ENCODE measurements at regions not wholly inside any gene's neighbourhood (a gene's known extent, or its start where the extent isn't known, plus 50 kb on each side); places are given as distances from the start of the nearest gene placed in this dataset.

DNA sequence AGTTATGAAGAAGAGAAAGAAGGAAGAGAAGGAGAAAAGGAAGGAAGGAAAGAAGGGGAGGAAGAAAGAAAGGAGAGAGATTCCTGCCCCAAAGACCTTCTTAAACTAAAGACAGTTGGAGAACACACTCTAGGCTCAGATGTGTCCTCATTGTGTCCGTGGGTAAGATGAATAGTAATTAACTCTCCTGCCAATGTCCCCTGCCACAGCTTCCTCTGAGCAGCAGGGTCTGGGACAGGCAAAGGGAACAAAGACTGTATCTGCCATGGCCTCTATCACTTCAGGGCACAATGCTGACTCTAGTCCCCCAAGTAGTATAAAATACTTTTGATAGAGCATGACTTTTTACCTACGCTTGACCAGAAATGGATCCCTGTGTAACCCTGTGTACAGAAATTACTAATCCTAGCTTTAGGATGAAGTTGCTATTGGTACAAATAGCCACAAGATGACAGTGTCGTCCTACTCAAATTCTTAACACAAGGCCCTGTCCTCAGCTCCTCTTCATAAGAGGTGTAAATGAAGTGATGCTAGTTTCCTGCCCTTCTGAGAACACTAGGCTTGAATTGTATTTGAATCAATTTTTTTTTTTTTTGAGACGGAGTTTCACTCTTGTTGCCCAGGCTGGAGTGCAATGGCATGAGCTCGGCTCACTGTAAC, 186.2 kb upstream of the GPR12 start:
- Histone ChIP-seq H3K79me2 (ENCODE audit: control insufficient read depth, insufficient read depth, low read length) (no peaks in the 10 kb centered on the region), H3K9ac (ENCODE audit: insufficient read depth in 1 of 2, low read depth in 2 of 2, low read length in 2 of 2) (no peak overlapping the region), H3K9me3 (replicated peaks; ENCODE audit: control insufficient read depth, insufficient read depth, low read depth, low read length) (no peaks in the 10 kb centered on the region), H4K20me1 (replicated peaks; ENCODE audit: control insufficient read depth, insufficient read depth, low read length) (no peaks in the 10 kb centered on the region), H2AFZ (ENCODE audit: low read depth, low read length) (0 out of 2 replicates have a peak overlapping the region, but pooled peaks have one; percentile 14), H3K27ac (ENCODE audit: extremely low read depth, low read depth, low read length) (no peak overlapping the region), H3K4me1 (replicated peaks in 1 of 2; ENCODE audit: control insufficient read depth in 2 of 2, insufficient read depth in 2 of 2, low read length in 2 of 2) (peaks cover under 1 to 13% of the 10 kb centered on the region in 2 experiments; a peak in 4 of 5 replicates), H3K36me3 (ENCODE audit: control insufficient read depth, insufficient read depth, low read length) (no peaks in the 10 kb centered on the region), H3K4me2 (ENCODE audit: insufficient read depth, low read length) (no peak overlapping the region), H3K4me3 (no peak overlapping the region), H3K9me1 (ENCODE audit: control insufficient read depth, insufficient read depth, low read length) (no peaks in the 10 kb centered on the region), H3K27me3 (ENCODE audit: control insufficient read depth in 2 of 2, insufficient read depth in 2 of 2, low read length in 2 of 2) (peaks cover 0 to 4% of the 10 kb centered on the region in 2 experiments; a peak in 1 of 5 replicates)
- intact Hi-C loops (cut with micrococcal nuclease) (loop anchor here (1.0 kb wide), 2 partner anchors 36 to 412 kb away; no protein-coding TSS in a partner anchor), in situ Hi-C loops (cut with MboI) (loop anchor here (5.0 to 25.0 kb wide), 4 partner anchors 35 to 890 kb away; no protein-coding TSS in a partner anchor)
- DNase-seq (ENCODE audit: extremely low read depth in 1 of 4, low spot score in 3 of 4) (peak; percentile 39 to 66 (median 48)), ATAC-seq (peak; percentile 93), FAIRE-seq (peak; percentile 86)
- WGBS (ENCODE audit: insufficient coverage, low coverage, missing lambda C conversion rate) = 4% methylated on average over 4 of the region's 5 CpGs
- POLR2A ChIA-PET = interaction anchor here (0.5 to 1.6 kb wide), 9 partner anchors 8 to 1111 kb away, joined by 3 to 10 read pairs (median 3); no protein-coding TSS in a partner anchor
- CTCF ChIA-PET (ENCODE audit: low intra/inter-chr PET ratio) = interaction anchor here (0.6 to 2.1 kb wide), 3 partner anchors 37 to 415 kb away, joined by 3 to 32 read pairs (median 4); no protein-coding TSS in a partner anchor
- BruUV-seq (replicated peaks) = no TSS peak
- TF ChIP-seq, protein P1, sequence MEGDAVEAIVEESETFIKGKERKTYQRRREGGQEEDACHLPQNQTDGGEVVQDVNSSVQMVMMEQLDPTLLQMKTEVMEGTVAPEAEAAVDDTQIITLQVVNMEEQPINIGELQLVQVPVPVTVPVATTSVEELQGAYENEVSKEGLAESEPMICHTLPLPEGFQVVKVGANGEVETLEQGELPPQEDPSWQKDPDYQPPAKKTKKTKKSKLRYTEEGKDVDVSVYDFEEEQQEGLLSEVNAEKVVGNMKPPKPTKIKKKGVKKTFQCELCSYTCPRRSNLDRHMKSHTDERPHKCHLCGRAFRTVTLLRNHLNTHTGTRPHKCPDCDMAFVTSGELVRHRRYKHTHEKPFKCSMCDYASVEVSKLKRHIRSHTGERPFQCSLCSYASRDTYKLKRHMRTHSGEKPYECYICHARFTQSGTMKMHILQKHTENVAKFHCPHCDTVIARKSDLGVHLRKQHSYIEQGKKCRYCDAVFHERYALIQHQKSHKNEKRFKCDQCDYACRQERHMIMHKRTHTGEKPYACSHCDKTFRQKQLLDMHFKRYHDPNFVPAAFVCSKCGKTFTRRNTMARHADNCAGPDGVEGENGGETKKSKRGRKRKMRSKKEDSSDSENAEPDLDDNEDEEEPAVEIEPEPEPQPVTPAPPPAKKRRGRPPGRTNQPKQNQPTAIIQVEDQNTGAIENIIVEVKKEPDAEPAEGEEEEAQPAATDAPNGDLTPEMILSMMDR (IDR thresholded peaks at IDR 0.05 in 2 of 3, conservative IDR thresholded peaks at IDR 0.05 in 1 of 3; ENCODE audit: insufficient read depth in 2 of 3, low read depth in 1 of 3, low read length in 3 of 3) = peak; percentile 51 to 90 (median 77)
- TF ChIP-seq FOXK2 (conservative IDR thresholded peaks at IDR 0.05 in 1 of 2, IDR thresholded peaks at IDR 0.05 in 1 of 2; ENCODE audit: low read depth in 2 of 2) (0 out of 4 replicates have a peak, but pooled peaks have one; percentile 14 to 40), SMC3 (conservative IDR thresholded peaks at IDR 0.05; ENCODE audit: insufficient read depth, low read depth, low read length) (peak; percentile 77), ARID2 (IDR thresholded peaks at IDR 0.05) (peak; percentile 54; the same call in 1 of the 2 replicates), CBX5 (IDR thresholded peaks at IDR 0.05; ENCODE audit: borderline replicate concordance, low read depth) (no peak), STAG1 (CRISPR knock-in tag; IDR thresholded peaks at IDR 0.05; ENCODE audit: borderline replicate concordance) (peak; percentile 38; the same call in 1 of the 2 replicates), ATF7 (IDR thresholded peaks at IDR 0.05) (0 out of 2 replicates have a peak, but pooled peaks have one; percentile 11)
- TF ChIP-seq, protein P2, sequence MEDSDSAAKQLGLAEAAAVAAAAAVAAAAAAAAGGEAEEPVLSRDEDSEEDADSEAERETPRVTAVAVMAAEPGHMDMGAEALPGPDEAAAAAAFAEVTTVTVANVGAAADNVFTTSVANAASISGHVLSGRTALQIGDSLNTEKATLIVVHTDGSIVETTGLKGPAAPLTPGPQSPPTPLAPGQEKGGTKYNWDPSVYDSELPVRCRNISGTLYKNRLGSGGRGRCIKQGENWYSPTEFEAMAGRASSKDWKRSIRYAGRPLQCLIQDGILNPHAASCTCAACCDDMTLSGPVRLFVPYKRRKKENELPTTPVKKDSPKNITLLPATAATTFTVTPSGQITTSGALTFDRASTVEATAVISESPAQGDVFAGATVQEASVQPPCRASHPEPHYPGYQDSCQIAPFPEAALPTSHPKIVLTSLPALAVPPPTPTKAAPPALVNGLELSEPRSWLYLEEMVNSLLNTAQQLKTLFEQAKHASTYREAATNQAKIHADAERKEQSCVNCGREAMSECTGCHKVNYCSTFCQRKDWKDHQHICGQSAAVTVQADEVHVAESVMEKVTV (CRISPR knock-in tag; IDR thresholded peaks at IDR 0.05) = peak; percentile 78

All from K562 (cell line).